Omental fat pad (tissue), 3 donors: ENCODE measurements at regions not wholly inside any gene's neighbourhood (a gene's known extent, or its start where the extent isn't known, plus 50 kb on each side); places are given as distances from the start of the nearest gene placed in this dataset.

Experiments used
- ATAC-seq: fragments of 150-250 bp; one replicate; pipeline ENCODE4 v1.9.1; 2016; ENCODE audit warnings: mild to moderate bottlenecking, moderate library complexity; ENCODE audit not compliant: low FRiP score
- DNase-seq: peaks from one replicate; pipeline ENCODE4 v3.0.0-alpha.2; 2019; ENCODE audit warnings: low spot score
- TF ChIP-seq, protein P1 (sequence below), 3 donors: fragments of 450-650 bp; IDR thresholded peaks; one replicate each; pipeline ENCODE4 v1.5.1; 2016 to 2017; ENCODE audit warnings: antibody characterized with exemption in 3 of 3, mild to moderate bottlenecking in 3 of 3, moderate library complexity in 2 of 3

GRCh38 chr16:65500919-65501318 is 379.1 kb upstream of the CDH11 start:
- no peak for ATAC-seq
- DNase-seq, result no peak
- TF ChIP-seq, protein P1, sequence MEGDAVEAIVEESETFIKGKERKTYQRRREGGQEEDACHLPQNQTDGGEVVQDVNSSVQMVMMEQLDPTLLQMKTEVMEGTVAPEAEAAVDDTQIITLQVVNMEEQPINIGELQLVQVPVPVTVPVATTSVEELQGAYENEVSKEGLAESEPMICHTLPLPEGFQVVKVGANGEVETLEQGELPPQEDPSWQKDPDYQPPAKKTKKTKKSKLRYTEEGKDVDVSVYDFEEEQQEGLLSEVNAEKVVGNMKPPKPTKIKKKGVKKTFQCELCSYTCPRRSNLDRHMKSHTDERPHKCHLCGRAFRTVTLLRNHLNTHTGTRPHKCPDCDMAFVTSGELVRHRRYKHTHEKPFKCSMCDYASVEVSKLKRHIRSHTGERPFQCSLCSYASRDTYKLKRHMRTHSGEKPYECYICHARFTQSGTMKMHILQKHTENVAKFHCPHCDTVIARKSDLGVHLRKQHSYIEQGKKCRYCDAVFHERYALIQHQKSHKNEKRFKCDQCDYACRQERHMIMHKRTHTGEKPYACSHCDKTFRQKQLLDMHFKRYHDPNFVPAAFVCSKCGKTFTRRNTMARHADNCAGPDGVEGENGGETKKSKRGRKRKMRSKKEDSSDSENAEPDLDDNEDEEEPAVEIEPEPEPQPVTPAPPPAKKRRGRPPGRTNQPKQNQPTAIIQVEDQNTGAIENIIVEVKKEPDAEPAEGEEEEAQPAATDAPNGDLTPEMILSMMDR (IDR thresholded peaks at IDR 0.05), result no peak

DNA sequence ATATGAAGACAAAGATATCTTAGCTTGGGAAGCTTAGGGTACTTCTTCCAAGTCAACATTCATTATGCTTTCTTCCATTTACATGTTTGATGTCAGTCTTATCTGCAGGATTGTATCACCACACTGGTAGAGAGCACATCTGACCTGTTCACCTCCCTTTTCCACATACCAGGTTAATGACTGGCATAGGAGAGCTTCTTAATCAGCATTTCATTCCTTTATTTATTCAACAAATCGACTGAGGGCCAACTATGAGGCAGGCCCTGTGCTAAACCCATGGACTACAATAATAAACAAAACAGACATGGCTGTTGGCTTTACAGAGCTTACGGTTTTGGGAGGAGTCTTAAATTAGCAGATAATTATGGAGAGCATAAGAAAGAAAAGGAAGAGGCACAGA is 378.1 kb upstream of the CDH11 start:
- DNase-seq, result no peak
- ATAC-seq, result no peak
- TF ChIP-seq, protein P1 (IDR thresholded peaks at IDR 0.05), result no peak

DNA sequence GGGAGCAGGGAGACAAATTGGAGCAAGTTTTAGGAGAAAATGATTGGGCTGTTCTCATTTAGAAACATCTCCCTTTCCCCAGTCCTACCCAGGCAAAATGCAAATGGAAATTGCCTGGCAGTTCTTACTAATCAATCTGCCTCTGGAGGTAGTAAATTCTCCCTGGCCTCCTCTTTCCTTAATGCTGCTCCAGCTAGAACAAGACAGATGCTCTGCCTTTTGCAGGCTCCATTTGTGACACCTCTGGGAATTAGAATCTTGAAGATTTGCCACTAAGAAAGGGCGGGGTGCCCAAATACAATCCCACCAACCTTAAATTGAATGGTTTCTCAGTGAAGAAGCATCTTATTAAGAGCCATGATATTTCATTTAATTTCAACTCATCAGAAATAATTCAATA is 377.7 kb upstream of the CDH11 start:
- TF ChIP-seq, protein P1 (IDR thresholded peaks at IDR 0.05), result no peak
- DNase-seq, result no peak
- no peak for ATAC-seq

DNA sequence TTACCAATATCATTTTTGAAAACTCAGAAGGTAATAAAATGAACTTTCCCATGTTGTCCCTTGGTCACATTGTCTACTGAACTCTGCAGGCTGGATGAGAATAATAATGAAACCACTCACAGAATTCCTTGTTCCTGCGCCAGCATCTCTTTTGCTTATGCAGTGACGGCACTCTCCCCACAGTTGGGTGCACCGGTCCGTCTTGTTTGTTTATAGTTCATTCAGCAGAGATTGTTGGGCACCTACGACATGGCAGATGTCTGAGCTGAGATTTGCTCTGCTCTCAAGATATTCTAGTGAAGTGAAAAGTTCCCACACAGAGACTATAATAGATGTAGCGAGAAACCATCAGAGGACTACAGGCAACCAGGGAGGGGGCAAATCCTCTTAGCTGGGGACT is 375.7 kb upstream of the CDH11 start:
- TF ChIP-seq, protein P1 (IDR thresholded peaks at IDR 0.05), result no peak
- ATAC-seq, result no peak
- DNase-seq, result no peak

DNA sequence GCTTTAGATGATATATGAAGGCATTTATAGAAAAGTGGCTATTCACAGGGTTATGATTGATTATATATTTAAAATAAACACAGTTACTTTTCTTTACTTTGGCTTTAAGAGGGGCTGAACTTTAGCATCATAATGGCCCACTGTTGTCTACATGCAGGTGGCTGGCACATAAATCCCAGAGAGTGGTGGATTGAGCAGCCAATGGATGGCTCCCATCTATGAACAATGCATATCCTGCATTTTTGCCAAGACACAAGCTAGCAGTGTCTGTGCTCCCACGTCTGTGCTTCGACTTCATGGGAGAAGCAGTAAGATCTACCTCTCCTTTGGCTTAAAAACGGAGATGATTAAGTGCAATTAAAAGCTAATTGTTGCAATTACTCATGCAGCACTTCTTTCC is 373.2 kb upstream of the CDH11 start:
- ATAC-seq (no peak), DNase-seq (no peak)
- TF ChIP-seq, protein P1 (IDR thresholded peaks at IDR 0.05), result no peak

GRCh38 chr16:65494609-65495008 is 372.7 kb upstream of the CDH11 start:
- TF ChIP-seq, protein P1 (IDR thresholded peaks at IDR 0.05), result no peak
- no peak for DNase-seq
- ATAC-seq, result no peak

DNA sequence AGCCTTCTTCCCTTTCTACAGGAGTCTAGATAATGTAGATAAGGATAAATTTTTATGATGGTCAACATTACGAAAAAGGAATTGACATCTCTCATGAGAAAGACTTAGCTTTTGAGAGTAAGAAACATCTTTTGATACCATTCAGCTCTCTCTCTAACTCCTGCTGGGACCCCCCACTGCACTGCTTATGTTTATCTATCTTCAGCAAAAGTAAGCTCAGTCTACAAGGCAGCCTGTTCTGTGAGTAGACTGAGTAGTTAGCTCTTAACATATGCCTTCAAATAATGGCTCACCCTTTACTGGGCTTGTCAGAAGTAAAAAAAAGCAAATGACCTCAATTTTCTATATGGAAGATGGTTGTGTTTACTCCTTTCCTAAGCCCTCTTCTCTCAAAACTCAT is 372.2 kb upstream of the CDH11 start:
- no peak for DNase-seq
- no peak for ATAC-seq
- TF ChIP-seq, protein P1 (IDR thresholded peaks at IDR 0.05), result no peak
